K562 (cell line): ENCODE measurements at regions not wholly inside any gene's neighbourhood (a gene's known extent, or its start where the extent isn't known, plus 50 kb on each side); places are given as distances from the start of the nearest gene placed in this dataset.

Source experiments
- POLR2A ChIP-seq: fragments of 450-650 bp; conservative IDR thresholded peaks from 2 replicates; pipeline ENCODE4 v1.6.1; 2016
- POLR2AphosphoS2 ChIP-seq: IDR thresholded peaks from 2 replicates; pipeline ENCODE4 v1.6.1; 2012; ENCODE audit warnings: low read length, improper control_type of control experiment
- TF ChIP-seq, protein P1 (sequence below), 3 experiments: IDR thresholded peaks in 2 of 3; conservative IDR thresholded peaks in 1 of 3; 2 replicates each; pipeline ENCODE4 v1.5.1; 2011 to 2012; ENCODE audit warnings: low read length in 3 of 3, mild to moderate bottlenecking in 3 of 3, control low read depth in 2 of 3, improper control_type of control experiment in 1 of 3, inconsistent platforms in 1 of 3, low read depth in 1 of 3, mixed read lengths in 1 of 3, moderate library complexity in 1 of 3; ENCODE audit not compliant: insufficient read depth in 2 of 3

DNA sequence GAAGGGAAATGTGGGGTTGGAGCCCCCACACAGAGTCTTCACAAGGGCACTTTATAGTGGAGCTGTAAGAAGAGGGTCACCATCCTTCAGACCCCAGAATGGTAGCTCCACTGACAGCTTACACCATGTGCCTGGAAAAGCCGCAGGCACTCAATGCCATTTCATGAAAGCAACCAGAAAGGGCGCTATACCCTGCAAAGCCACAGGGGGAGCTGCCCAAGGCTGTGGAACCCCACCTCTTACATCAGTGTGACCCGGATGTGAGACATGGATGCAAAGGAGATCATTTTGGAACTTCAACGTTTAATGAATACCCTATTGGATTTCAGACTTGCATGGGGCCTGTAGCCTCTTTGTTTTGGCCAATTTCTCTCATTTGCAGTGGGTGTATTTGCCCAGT is 694.7 kb downstream of the CBLN2 start:
- TF ChIP-seq, protein P1, sequence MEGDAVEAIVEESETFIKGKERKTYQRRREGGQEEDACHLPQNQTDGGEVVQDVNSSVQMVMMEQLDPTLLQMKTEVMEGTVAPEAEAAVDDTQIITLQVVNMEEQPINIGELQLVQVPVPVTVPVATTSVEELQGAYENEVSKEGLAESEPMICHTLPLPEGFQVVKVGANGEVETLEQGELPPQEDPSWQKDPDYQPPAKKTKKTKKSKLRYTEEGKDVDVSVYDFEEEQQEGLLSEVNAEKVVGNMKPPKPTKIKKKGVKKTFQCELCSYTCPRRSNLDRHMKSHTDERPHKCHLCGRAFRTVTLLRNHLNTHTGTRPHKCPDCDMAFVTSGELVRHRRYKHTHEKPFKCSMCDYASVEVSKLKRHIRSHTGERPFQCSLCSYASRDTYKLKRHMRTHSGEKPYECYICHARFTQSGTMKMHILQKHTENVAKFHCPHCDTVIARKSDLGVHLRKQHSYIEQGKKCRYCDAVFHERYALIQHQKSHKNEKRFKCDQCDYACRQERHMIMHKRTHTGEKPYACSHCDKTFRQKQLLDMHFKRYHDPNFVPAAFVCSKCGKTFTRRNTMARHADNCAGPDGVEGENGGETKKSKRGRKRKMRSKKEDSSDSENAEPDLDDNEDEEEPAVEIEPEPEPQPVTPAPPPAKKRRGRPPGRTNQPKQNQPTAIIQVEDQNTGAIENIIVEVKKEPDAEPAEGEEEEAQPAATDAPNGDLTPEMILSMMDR (IDR thresholded peaks at IDR 0.05 in 2 of 3, conservative IDR thresholded peaks at IDR 0.05 in 1 of 3; ENCODE audit: insufficient read depth in 2 of 3, low read depth in 1 of 3, low read length in 3 of 3) = no peak
- no peak for TF ChIP-seq POLR2A
- no peak for TF ChIP-seq POLR2AphosphoS2
